Activated CD4-positive, alpha-beta memory T cell treated with anti-CD3 and anti-CD28 coated beads, Interleukin-2, amount 10 ng/mL, durations not matched to agents 7 days and 5 days (primary cell): ENCODE measurements at regions not wholly inside any gene's neighbourhood (a gene's known extent, or its start where the extent isn't known, plus 50 kb on each side); places are given as distances from the start of the nearest gene placed in this dataset.

Experiments used
- CTCF ChIA-PET: fragments of 350-600 bp; sonication (Branson Sonifier 250); formaldehyde crosslinking; loops from one replicate; lab custom pipeline; 2021; ENCODE audit warnings: antibody characterized with exemption, inconsistent platforms; lab: Charles Lee
- POLR2A ChIA-PET: fragments of 350-600 bp; sonication (Branson Sonifier 250); formaldehyde crosslinking; loops from one replicate; lab custom pipeline; 2021; ENCODE audit warnings: antibody characterized with exemption; lab: Charles Lee
- DNase-seq: peaks from one replicate; pipeline ENCODE4 v3.0.0-alpha.2; 2020
- H3K27ac Mint-ChIP-seq: one replicate; pipeline ENCODE4 v1.8.0; 2021; ENCODE audit warnings: mild to moderate bottlenecking, mixed read lengths
- H3K27me3 Mint-ChIP-seq: one replicate; pipeline ENCODE4 v1.8.0; 2021; ENCODE audit warnings: mixed read lengths
- H3K36me3 Mint-ChIP-seq: one replicate; pipeline ENCODE4 v1.8.0; 2021; ENCODE audit warnings: low read depth, mixed read lengths
- H3K4me1 Mint-ChIP-seq: one replicate; pipeline ENCODE4 v1.8.0; 2021; ENCODE audit warnings: mixed read lengths
- H3K4me3 Mint-ChIP-seq: one replicate; pipeline ENCODE4 v1.8.0; 2021; ENCODE audit warnings: mild to moderate bottlenecking, mixed read lengths
- H3K9me3 Mint-ChIP-seq: one replicate; pipeline ENCODE4 v1.8.0; 2021; ENCODE audit warnings: mixed read lengths

DNA sequence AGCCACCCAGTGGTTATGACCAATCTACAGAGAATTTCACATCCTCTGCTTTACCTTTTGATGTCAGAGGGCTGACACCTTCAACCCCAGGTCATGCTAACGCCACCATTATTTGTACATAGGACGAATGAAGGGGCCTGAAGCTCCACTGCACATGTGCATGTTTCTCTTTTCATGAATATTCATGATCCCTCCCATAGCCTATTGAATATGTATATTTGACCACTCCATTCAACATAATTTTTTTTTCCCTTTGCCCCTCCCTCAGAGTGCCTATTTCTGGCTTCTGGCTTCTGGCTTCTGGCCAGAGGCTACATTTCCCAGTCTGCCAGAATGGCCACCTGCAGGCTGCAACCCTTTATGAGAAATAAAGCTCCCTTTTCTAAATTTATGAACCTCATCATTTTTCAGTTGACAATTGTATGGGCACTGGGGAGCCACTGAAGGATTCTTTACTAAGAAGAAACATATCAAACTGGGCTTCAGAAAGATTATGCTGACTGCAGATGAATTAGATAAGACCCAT is 406.7 kb downstream of the SIPA1L2 start:
- Mint-ChIP-seq H3K27ac (no peak overlapping the region), H3K4me1 (peaks cover 9% of the 10 kb centered on the region), H3K4me3 (no peak overlapping the region), H3K27me3 (no peaks in the 10 kb centered on the region), H3K9me3 (no peaks in the 10 kb centered on the region), H3K36me3 (no peaks in the 10 kb centered on the region)
- no peak for DNase-seq
- POLR2A ChIA-PET = no interaction called here
- CTCF ChIA-PET = no interaction called here

DNA sequence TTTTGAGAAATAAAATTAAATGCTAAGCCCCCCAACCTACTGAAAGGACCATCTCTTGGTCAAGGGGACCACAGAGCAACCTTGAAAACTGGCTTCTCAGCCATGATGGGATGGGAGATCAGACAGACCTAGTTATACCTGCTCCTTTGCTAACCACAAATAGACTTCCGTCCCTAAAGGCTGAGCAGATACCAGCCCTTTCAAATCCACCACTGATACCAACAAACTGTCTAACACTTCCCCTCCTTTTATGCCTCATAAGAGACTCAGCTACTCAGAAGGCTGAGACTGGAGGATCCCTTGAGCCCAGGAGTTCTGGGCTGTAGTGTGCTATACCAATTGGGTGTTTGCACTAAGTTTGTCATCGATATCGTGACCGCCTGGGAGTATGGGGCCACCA is 407.3 kb downstream of the SIPA1L2 start:
- H3K27me3 Mint-ChIP-seq = no peaks in the 10 kb centered on the region
- ChIA-PET CTCF (no interaction called here), POLR2A (no interaction called here)
- H3K27ac Mint-ChIP-seq = no peak overlapping the region
- peaks cover 9% of the 10 kb centered on the region for H3K4me1 Mint-ChIP-seq
- H3K36me3 Mint-ChIP-seq = no peaks in the 10 kb centered on the region
- no peaks in the 10 kb centered on the region for H3K9me3 Mint-ChIP-seq
- DNase-seq = no peak
- no peak overlapping the region for H3K4me3 Mint-ChIP-seq

- Mint-ChIP-seq H3K9me3 (no peaks in the 10 kb centered on the region), H3K27ac (no peak overlapping the region), H3K27me3 (no peaks in the 10 kb centered on the region), H3K4me3 (no peak overlapping the region), H3K36me3 (no peaks in the 10 kb centered on the region), H3K4me1 (peaks cover 9% of the 10 kb centered on the region)
- CTCF ChIA-PET = no interaction called here
- POLR2A ChIA-PET = no interaction called here
- no peak for DNase-seq
Observed at GRCh38 chr1:232221802-232222499, 408.0 kb downstream of the SIPA1L2 start.

GRCh38 chr1:232218955-232219865 is 410.7 kb downstream of the SIPA1L2 start:
- ChIA-PET CTCF (no interaction called here), POLR2A (no interaction called here)
- no peaks in the 10 kb centered on the region for H3K9me3 Mint-ChIP-seq
- no peak for DNase-seq
- no peaks in the 10 kb centered on the region for H3K27me3 Mint-ChIP-seq
- no peak overlapping the region for H3K27ac Mint-ChIP-seq
- no peaks in the 10 kb centered on the region for H3K36me3 Mint-ChIP-seq
- no peak overlapping the region for H3K4me3 Mint-ChIP-seq
- no peaks in the 10 kb centered on the region for H3K4me1 Mint-ChIP-seq

GRCh38 chr1:232213928-232214327 is 416.0 kb downstream of the SIPA1L2 start:
- Mint-ChIP-seq H3K4me3 (no peak overlapping the region), H3K27me3 (no peaks in the 10 kb centered on the region), H3K4me1 (no peaks in the 10 kb centered on the region), H3K36me3 (no peaks in the 10 kb centered on the region), H3K27ac (no peak overlapping the region), H3K9me3 (no peaks in the 10 kb centered on the region)
- no peak for DNase-seq
- CTCF ChIA-PET = no interaction called here
- POLR2A ChIA-PET = no interaction called here

GRCh38 chr1:232212253-232212652 is 417.7 kb downstream of the SIPA1L2 start:
- CTCF ChIA-PET = no interaction called here
- Mint-ChIP-seq H3K9me3 (no peaks in the 10 kb centered on the region), H3K36me3 (no peaks in the 10 kb centered on the region), H3K27me3 (no peaks in the 10 kb centered on the region), H3K4me3 (no peak overlapping the region), H3K27ac (no peak overlapping the region), H3K4me1 (no peaks in the 10 kb centered on the region)
- POLR2A ChIA-PET = interaction anchor here (0.7 kb wide), 1 partner anchor 14 kb away, joined by 3 read pairs; no protein-coding TSS in a partner anchor
- DNase-seq = no peak

DNA sequence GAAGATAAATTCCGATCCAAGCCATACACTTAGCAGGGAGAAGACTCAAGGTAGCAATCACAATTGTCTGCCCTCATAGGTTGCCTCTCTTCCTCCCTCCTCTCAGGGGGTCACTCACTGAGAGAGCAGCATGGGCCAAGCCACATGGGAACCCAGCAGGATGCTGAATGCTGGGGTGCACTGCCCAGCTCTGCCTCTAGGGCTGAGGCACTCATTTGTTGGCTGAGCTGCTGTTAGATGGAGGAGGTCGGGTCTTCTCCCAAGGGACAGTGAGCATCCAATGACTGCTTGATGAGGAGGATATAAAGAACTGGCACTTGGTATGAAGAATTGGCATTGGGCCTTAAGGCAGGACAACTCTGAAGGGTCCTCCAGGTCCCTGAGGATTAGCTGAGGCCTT is 418.8 kb downstream of the SIPA1L2 start:
- Mint-ChIP-seq H3K27ac (no peak overlapping the region), H3K4me3 (no peak overlapping the region), H3K36me3 (no peaks in the 10 kb centered on the region), H3K4me1 (no peaks in the 10 kb centered on the region), H3K9me3 (no peaks in the 10 kb centered on the region), H3K27me3 (no peaks in the 10 kb centered on the region)
- ChIA-PET CTCF (no interaction called here), POLR2A (no interaction called here)
- no peak for DNase-seq

- no peaks in the 10 kb centered on the region for H3K36me3 Mint-ChIP-seq
- no peaks in the 10 kb centered on the region for H3K9me3 Mint-ChIP-seq
- ChIA-PET POLR2A (no interaction called here), CTCF (no interaction called here)
- H3K27me3 Mint-ChIP-seq = no peaks in the 10 kb centered on the region
- H3K27ac Mint-ChIP-seq = no peak overlapping the region
- no peak for DNase-seq
- no peaks in the 10 kb centered on the region for H3K4me1 Mint-ChIP-seq
- no peak overlapping the region for H3K4me3 Mint-ChIP-seq
Observed at GRCh38 chr1:232209357-232209756, 420.6 kb downstream of the SIPA1L2 start.

DNA sequence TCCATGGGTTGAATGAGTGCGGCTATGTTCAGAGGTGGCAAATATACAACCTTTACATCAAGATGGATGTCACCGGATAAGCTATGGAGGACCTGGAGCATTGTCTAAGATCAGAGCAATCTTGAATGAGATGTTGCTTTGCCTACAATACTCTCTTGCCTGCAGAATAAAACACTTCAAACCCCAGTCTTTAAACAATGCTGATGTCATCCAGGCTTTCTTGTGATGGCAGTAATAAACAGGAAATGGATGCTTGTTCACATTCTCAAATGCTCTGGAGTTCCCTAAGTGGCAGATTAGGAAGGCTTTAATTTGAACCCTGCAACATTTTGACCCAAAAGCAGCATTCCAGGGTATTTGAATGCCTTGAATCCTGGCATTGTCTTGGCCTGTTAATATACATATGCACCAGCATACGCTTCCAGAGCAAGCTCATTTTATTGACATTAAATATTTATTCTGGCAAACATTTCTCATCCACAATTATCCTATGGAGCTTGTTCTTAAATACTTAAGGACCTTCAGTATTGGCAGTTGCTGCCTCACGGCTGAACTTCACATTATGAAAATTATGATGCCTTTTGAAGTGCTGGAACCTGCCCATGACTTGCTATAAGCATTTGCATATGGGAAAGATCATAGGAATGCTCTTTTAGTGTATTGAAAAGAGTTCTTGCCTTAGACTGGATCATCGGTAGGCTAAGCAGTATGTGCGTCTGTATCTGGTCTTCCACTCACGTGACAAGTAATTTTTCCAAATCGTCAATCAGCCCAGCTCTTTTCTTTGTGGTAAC is 422.7 kb downstream of the SIPA1L2 start:
- DNase-seq = no peak
- H3K4me1 Mint-ChIP-seq = no peaks in the 10 kb centered on the region
- H3K9me3 Mint-ChIP-seq = peaks cover 3% of the 10 kb centered on the region
- POLR2A ChIA-PET = no interaction called here
- CTCF ChIA-PET = no interaction called here
- no peaks in the 10 kb centered on the region for H3K36me3 Mint-ChIP-seq
- H3K27ac Mint-ChIP-seq = no peak overlapping the region
- no peak overlapping the region for H3K4me3 Mint-ChIP-seq
- H3K27me3 Mint-ChIP-seq = no peaks in the 10 kb centered on the region

DNA sequence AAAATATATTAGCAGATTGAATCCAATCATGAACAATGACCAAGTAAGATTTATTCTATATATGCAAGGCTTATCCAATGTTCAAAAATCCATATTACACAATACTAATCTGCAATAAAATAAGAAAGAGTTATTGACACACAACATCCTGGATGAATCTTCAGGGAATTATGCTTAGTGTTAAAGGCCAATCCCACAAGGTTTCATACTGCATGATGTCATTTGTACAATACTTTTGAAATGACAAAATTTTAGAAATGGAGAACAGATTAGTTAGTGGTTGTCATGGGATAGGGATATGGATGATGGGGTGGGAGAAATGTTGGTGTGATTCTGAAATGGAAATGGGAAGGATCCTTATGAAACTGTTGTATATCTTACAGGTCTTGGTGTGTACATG is 425.7 kb downstream of the SIPA1L2 start:
- no peaks in the 10 kb centered on the region for H3K4me1 Mint-ChIP-seq

GRCh38 chr1:232201024-232201423 is 428.9 kb downstream of the SIPA1L2 start:
- Mint-ChIP-seq H3K36me3 (no peaks in the 10 kb centered on the region), H3K27me3 (no peaks in the 10 kb centered on the region), H3K4me1 (no peaks in the 10 kb centered on the region), H3K9me3 (peaks cover 14% of the 10 kb centered on the region), H3K27ac (no peak overlapping the region), H3K4me3 (no peak overlapping the region)
- ChIA-PET POLR2A (no interaction called here), CTCF (no interaction called here)
- no peak for DNase-seq

More for the DNA sequence above, 425.7 kb downstream of the SIPA1L2 start:
- H3K36me3 Mint-ChIP-seq = no peaks in the 10 kb centered on the region
- H3K27me3 Mint-ChIP-seq = no peaks in the 10 kb centered on the region
- DNase-seq = no peak
- no peak overlapping the region for H3K27ac Mint-ChIP-seq
- CTCF ChIA-PET = no interaction called here
- POLR2A ChIA-PET = no interaction called here
- no peak overlapping the region for H3K4me3 Mint-ChIP-seq
- peaks cover 14% of the 10 kb centered on the region for H3K9me3 Mint-ChIP-seq

- no peaks in the 10 kb centered on the region for H3K27me3 Mint-ChIP-seq
- H3K4me3 Mint-ChIP-seq = no peak overlapping the region
- CTCF ChIA-PET = no interaction called here
- no peaks in the 10 kb centered on the region for H3K36me3 Mint-ChIP-seq
- no peak for DNase-seq
- POLR2A ChIA-PET = no interaction called here
- H3K27ac Mint-ChIP-seq = no peak overlapping the region
- peaks cover 3% of the 10 kb centered on the region for H3K9me3 Mint-ChIP-seq
- no peaks in the 10 kb centered on the region for H3K4me1 Mint-ChIP-seq
Observed at GRCh38 chr1:232196042-232196441, 433.9 kb downstream of the SIPA1L2 start.

DNA sequence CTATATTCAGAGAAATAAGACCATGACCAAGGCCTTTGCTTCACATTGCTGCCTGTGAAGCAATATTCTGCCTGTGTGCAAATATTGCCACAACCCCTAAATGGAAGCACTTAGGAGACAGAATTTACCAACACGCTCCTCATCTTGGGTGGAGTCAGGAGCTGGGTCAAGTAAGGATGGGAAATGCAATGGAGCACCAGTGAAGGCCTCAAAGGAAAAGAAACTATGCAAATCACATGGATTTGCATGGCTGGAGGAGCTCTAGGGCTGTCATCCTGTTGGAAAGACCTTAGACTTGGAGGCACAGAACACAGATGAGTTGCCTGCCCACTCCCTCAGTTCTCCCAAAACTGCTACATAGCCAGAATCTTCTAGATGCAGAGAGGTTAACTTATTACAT is 435.5 kb downstream of the SIPA1L2 start:
- no peaks in the 10 kb centered on the region for H3K27me3 Mint-ChIP-seq
- H3K27ac Mint-ChIP-seq = no peak overlapping the region
- ChIA-PET CTCF (no interaction called here), POLR2A (no interaction called here)
- no peaks in the 10 kb centered on the region for H3K36me3 Mint-ChIP-seq
- DNase-seq = no peak
- H3K4me3 Mint-ChIP-seq = no peak overlapping the region
- H3K4me1 Mint-ChIP-seq = no peaks in the 10 kb centered on the region
- H3K9me3 Mint-ChIP-seq = no peaks in the 10 kb centered on the region
